ENCODE measurements at regions not wholly inside any gene's neighbourhood (a gene's known extent, or its start where the extent isn't known, plus 50 kb on each side); places are given as distances from the start of the nearest gene placed in this dataset.

GRCh38 chr15:37572401-37572800, 362.0 kb upstream of the TMCO5A start:
- Histone ChIP-seq H4K20me1 (ENCODE audit: insufficient read depth) (no peaks in the 10 kb centered on the region), H3K79me2 (ENCODE audit: insufficient read depth, low read depth) (no peaks in the 10 kb centered on the region), H3K9ac (no peak overlapping the region), H3K4me1 (ENCODE audit: low read depth, poor library complexity, severe bottlenecking) (no peaks in the 10 kb centered on the region), H3K4me3 (IDR thresholded peaks at IDR 0.05; ENCODE audit: insufficient read depth, low read depth, low read length) (no peak overlapping the region), H3K27me3 (ENCODE audit: insufficient read depth, low read depth) (no peaks in the 10 kb centered on the region), H2AFZ (ENCODE audit: low read depth) (no peak overlapping the region), H3K27ac (no peak overlapping the region), H3K4me2 (no peak overlapping the region), H3K36me3 (ENCODE audit: insufficient read depth) (no peaks in the 10 kb centered on the region)
- TF ChIP-seq, protein P1, sequence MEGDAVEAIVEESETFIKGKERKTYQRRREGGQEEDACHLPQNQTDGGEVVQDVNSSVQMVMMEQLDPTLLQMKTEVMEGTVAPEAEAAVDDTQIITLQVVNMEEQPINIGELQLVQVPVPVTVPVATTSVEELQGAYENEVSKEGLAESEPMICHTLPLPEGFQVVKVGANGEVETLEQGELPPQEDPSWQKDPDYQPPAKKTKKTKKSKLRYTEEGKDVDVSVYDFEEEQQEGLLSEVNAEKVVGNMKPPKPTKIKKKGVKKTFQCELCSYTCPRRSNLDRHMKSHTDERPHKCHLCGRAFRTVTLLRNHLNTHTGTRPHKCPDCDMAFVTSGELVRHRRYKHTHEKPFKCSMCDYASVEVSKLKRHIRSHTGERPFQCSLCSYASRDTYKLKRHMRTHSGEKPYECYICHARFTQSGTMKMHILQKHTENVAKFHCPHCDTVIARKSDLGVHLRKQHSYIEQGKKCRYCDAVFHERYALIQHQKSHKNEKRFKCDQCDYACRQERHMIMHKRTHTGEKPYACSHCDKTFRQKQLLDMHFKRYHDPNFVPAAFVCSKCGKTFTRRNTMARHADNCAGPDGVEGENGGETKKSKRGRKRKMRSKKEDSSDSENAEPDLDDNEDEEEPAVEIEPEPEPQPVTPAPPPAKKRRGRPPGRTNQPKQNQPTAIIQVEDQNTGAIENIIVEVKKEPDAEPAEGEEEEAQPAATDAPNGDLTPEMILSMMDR (conservative IDR thresholded peaks at IDR 0.05; ENCODE audit: low read depth, low read length), result no peak

DNA sequence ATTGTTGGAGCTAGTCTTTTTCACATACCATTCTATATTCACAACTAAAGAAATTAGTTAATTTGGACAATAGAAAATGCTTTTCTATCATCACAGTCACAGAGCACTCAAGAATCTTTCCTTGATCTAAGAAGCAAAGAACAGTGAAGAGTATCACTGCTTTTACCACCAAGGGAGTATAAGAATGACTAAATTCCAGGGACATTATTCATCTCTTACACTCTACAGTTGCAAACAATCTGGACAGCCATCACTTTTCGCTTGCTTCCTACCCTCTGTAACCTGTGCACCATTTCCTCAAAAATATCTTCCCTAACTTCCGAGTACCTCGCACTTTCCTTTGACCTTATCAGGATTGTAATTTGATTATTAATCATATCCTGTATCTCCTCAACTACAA, 359.5 kb upstream of the TMCO5A start:
- no peaks in the 10 kb centered on the region for H3K4me1 ChIP-seq (ENCODE audit: low read depth, poor library complexity, severe bottlenecking)
- no peak overlapping the region for H3K9ac ChIP-seq
- no peaks in the 10 kb centered on the region for H3K36me3 ChIP-seq (ENCODE audit: insufficient read depth)
- no peak overlapping the region for H2AFZ ChIP-seq (ENCODE audit: low read depth)
- H3K27me3 ChIP-seq (ENCODE audit: insufficient read depth, low read depth), result no peaks in the 10 kb centered on the region
- no peak overlapping the region for H3K4me2 ChIP-seq
- H3K79me2 ChIP-seq (ENCODE audit: insufficient read depth, low read depth), result no peaks in the 10 kb centered on the region
- H4K20me1 ChIP-seq (ENCODE audit: insufficient read depth), result no peaks in the 10 kb centered on the region
- TF ChIP-seq, protein P1 (conservative IDR thresholded peaks at IDR 0.05; ENCODE audit: low read depth, low read length), result no peak
- no peak overlapping the region for H3K4me3 ChIP-seq (IDR thresholded peaks at IDR 0.05; ENCODE audit: insufficient read depth, low read depth, low read length)
- no peak overlapping the region for H3K27ac ChIP-seq

- H3K79me2 ChIP-seq (ENCODE audit: insufficient read depth, low read depth), result no peaks in the 10 kb centered on the region
- H3K27me3 ChIP-seq (ENCODE audit: insufficient read depth, low read depth), result no peaks in the 10 kb centered on the region
- H3K4me1 ChIP-seq (ENCODE audit: low read depth, poor library complexity, severe bottlenecking), result no peaks in the 10 kb centered on the region
- H3K36me3 ChIP-seq (ENCODE audit: insufficient read depth), result no peaks in the 10 kb centered on the region
- TF ChIP-seq, protein P1 (conservative IDR thresholded peaks at IDR 0.05; ENCODE audit: low read depth, low read length), result no peak
- no peak overlapping the region for H2AFZ ChIP-seq (ENCODE audit: low read depth)
- H3K4me3 ChIP-seq (IDR thresholded peaks at IDR 0.05; ENCODE audit: insufficient read depth, low read depth, low read length), result no peak overlapping the region
- no peaks in the 10 kb centered on the region for H4K20me1 ChIP-seq (ENCODE audit: insufficient read depth)
- H3K27ac ChIP-seq, result no peak overlapping the region
- no peak overlapping the region for H3K9ac ChIP-seq
- H3K4me2 ChIP-seq, result no peak overlapping the region
Measured at GRCh38 chr15:37576952-37577351, 357.5 kb upstream of the TMCO5A start.

DNA sequence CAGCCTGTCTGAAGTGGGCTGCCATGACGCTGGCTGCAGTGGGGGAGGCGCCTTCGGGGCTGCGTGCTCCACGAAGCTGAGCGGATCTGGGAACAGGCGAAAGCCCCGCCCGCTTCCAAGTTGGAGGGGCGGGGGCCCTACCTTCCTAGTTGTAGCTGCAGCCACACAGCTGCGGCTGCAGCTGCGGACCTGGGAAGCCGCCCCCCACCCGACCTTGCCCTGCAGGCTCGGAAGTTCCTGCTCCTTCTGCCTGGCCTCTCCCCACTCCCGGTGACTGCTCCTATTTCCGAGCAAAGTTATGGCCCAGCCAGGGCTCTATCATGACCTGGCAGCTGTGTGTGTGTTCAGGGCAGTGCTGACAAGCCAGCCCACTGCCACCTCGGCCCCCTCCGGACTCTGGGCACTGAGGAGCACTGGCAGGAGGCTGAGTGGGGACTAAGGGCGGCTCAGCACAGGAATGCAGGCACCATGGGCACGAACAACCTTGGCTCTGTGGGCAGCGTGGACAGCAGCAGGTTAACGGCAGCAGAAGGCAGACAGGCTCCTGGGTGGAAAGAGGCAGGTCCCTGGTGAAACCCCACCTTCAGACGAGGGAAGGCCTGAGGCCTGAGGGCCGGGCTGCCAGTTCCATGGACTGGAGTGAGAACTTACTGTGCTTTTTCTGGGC, 352.4 kb upstream of the TMCO5A start:
- no peaks in the 10 kb centered on the region for H3K36me3 ChIP-seq (ENCODE audit: insufficient read depth)
- no peak overlapping the region for H3K4me3 ChIP-seq (IDR thresholded peaks at IDR 0.05; ENCODE audit: insufficient read depth, low read depth, low read length)
- H3K9ac ChIP-seq, result no peak overlapping the region
- no peaks in the 10 kb centered on the region for H3K4me1 ChIP-seq (ENCODE audit: low read depth, poor library complexity, severe bottlenecking)
- no peak overlapping the region for H3K4me2 ChIP-seq
- no peak overlapping the region for H3K27ac ChIP-seq
- no peaks in the 10 kb centered on the region for H3K79me2 ChIP-seq (ENCODE audit: insufficient read depth, low read depth)
- no peaks in the 10 kb centered on the region for H3K27me3 ChIP-seq (ENCODE audit: insufficient read depth, low read depth)
- no peaks in the 10 kb centered on the region for H4K20me1 ChIP-seq (ENCODE audit: insufficient read depth)
- TF ChIP-seq, protein P1 (conservative IDR thresholded peaks at IDR 0.05; ENCODE audit: low read depth, low read length), result no peak
- H2AFZ ChIP-seq (ENCODE audit: low read depth), result no peak overlapping the region

Data from KMS-11 (cell line).